Endodermal cell (in vitro differentiated cells): ENCODE measurements at regions not wholly inside any gene's neighbourhood (a gene's known extent, or its start where the extent isn't known, plus 50 kb on each side); places are given as distances from the start of the nearest gene placed in this dataset.

Experiments used
- DNase-seq: peaks from one replicate; pipeline ENCODE4 v3.0.0-alpha.2; 2017
- H3K27ac ChIP-seq: 2 replicates; pipeline ENCODE4 v1.5.1; 2013; ENCODE audit warnings: mild to moderate bottlenecking, low read depth, low read length, moderate library complexity
- H3K27me3 ChIP-seq: 2 replicates; pipeline ENCODE4 v1.6.1; 2013; ENCODE audit warnings: mild to moderate bottlenecking, low read length, moderate library complexity; ENCODE audit not compliant: insufficient read depth, control insufficient read depth, poor library complexity, severe bottlenecking
- H3K36me3 ChIP-seq: 2 replicates; pipeline ENCODE4 v1.7.0; 2013; ENCODE audit warnings: mild to moderate bottlenecking, low read length, moderate library complexity; ENCODE audit not compliant: control insufficient read depth, insufficient read depth
- H3K4me1 ChIP-seq: one replicate; pipeline ENCODE4 v1.7.0; 2013; ENCODE audit warnings: low read length; ENCODE audit not compliant: control insufficient read depth, insufficient read depth
- H3K4me3 ChIP-seq: 2 replicates; pipeline ENCODE4 v1.5.1; 2013; ENCODE audit warnings: mild to moderate bottlenecking, low read length, moderate library complexity
- H3K9ac ChIP-seq: 2 replicates; pipeline ENCODE4 v1.6.1; 2013; ENCODE audit warnings: mild to moderate bottlenecking, low read length, moderate library complexity; ENCODE audit not compliant: poor library complexity, severe bottlenecking; ENCODE audit errors: extremely low read depth
- H3K9me3 ChIP-seq: 2 replicates; pipeline ENCODE4 v1.6.1; 2013; ENCODE audit warnings: mild to moderate bottlenecking, low read length, moderate library complexity; ENCODE audit not compliant: control insufficient read depth
- H3K27ac Mint-ChIP-seq: 2 replicates; pipeline ENCODE4 v1.8.0; 2020; ENCODE audit warnings: mixed read lengths
- H3K27me3 Mint-ChIP-seq: 2 replicates; pipeline ENCODE4 v1.8.0; 2021; ENCODE audit warnings: mild to moderate bottlenecking, mixed read lengths; ENCODE audit not compliant: insufficient read depth
- H3K36me3 Mint-ChIP-seq: 2 replicates; pipeline ENCODE4 v1.8.0; 2020; ENCODE audit warnings: low read depth, mixed read lengths
- H3K4me1 Mint-ChIP-seq: 2 replicates; pipeline ENCODE4 v1.8.0; 2020; ENCODE audit warnings: mixed read lengths
- H3K4me3 Mint-ChIP-seq: 2 replicates; pipeline ENCODE4 v1.8.0; 2020; ENCODE audit warnings: mild to moderate bottlenecking, moderate library complexity, mixed read lengths
- H3K9me3 Mint-ChIP-seq: 2 replicates; pipeline ENCODE4 v1.8.0; 2020; ENCODE audit warnings: mild to moderate bottlenecking, mixed read lengths
- WGBS, 2 experiments: methylation state at CpG; one replicate each; pipeline versions ENCODE4 v1.1.5 to v1.1.7; 2013; ENCODE audit warnings: missing lambda C conversion rate in 2 of 2, mixed read lengths in 1 of 2; ENCODE audit not compliant: insufficient coverage in 1 of 2, insufficient read length in 1 of 2; 5-methylcytosine and 5-hydroxymethylcytosine counted together
- TF ChIP-seq, protein P1 (sequence below): fragments of 200-600 bp; sonication (generic); conservative IDR thresholded peaks from 2 replicates; pipeline ENCODE4 v1.5.0; 2021; ENCODE audit warnings: antibody characterized with exemption, mild to moderate bottlenecking

DNA sequence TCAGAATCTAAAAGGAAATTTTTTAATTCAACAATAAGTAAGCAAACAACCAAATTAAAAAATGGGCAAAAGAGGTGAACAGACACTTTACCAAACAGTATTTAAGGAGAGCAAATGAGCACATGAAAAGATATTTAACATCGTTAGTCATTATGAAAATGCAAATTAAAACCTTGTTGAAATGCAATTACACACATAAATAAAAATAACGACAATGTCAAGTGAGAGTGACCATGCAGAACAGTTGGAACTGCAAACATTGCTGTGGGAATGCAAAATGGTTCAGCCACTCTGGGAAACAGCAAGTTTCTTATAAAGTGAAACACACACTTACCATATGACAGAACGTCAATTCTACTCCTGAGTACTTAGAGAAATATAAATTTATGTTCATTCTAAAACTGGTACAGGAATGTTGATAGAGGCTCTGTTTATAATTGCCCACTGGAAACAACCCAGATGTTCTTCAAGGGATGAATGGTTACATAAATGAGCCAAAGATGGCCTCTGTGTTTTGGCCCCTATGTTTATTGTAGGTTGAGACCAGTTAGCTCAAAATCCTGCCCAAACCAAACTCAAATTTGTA lies 678.1 kb downstream of the UQCRFS1 start:
- no peak overlapping the region for H3K4me3 ChIP-seq
- Mint-ChIP-seq H3K4me1 (no peaks in the 10 kb centered on the region), H3K4me3 (no peak overlapping the region), H3K27ac (no peak overlapping the region), H3K36me3 (no peaks in the 10 kb centered on the region), H3K9me3 (peaks cover 15% of the 10 kb centered on the region), H3K27me3 (no peaks in the 10 kb centered on the region)
- H3K4me1 ChIP-seq: no peaks in the 10 kb centered on the region
- H3K36me3 ChIP-seq: no peaks in the 10 kb centered on the region
- H3K9me3 ChIP-seq: peaks cover 14% of the 10 kb centered on the region
- WGBS, 2 experiments: 87 to 90% methylated on average over 2 to 3 of the region's 3 CpGs
- no peaks in the 10 kb centered on the region for H3K27me3 ChIP-seq
- H3K27ac ChIP-seq: no peak overlapping the region
- no peak for DNase-seq
- TF ChIP-seq, protein P1, sequence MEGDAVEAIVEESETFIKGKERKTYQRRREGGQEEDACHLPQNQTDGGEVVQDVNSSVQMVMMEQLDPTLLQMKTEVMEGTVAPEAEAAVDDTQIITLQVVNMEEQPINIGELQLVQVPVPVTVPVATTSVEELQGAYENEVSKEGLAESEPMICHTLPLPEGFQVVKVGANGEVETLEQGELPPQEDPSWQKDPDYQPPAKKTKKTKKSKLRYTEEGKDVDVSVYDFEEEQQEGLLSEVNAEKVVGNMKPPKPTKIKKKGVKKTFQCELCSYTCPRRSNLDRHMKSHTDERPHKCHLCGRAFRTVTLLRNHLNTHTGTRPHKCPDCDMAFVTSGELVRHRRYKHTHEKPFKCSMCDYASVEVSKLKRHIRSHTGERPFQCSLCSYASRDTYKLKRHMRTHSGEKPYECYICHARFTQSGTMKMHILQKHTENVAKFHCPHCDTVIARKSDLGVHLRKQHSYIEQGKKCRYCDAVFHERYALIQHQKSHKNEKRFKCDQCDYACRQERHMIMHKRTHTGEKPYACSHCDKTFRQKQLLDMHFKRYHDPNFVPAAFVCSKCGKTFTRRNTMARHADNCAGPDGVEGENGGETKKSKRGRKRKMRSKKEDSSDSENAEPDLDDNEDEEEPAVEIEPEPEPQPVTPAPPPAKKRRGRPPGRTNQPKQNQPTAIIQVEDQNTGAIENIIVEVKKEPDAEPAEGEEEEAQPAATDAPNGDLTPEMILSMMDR: no peak
- no peak overlapping the region for H3K9ac ChIP-seq

GRCh38 chr19:28532765-28533341 lies 680.1 kb downstream of the UQCRFS1 start:
- 80 to 82% methylated on average over 2 of the region's 3 CpGs for WGBS, 2 experiments
- no peaks in the 10 kb centered on the region for H3K36me3 ChIP-seq
- Mint-ChIP-seq H3K4me3 (no peak overlapping the region), H3K36me3 (no peaks in the 10 kb centered on the region), H3K27ac (no peak overlapping the region), H3K4me1 (no peaks in the 10 kb centered on the region), H3K9me3 (peaks cover 10% of the 10 kb centered on the region), H3K27me3 (no peaks in the 10 kb centered on the region)
- TF ChIP-seq, protein P1: no peak
- no peaks in the 10 kb centered on the region for H3K27me3 ChIP-seq
- no peak overlapping the region for H3K4me3 ChIP-seq
- no peak overlapping the region for H3K9ac ChIP-seq
- peaks cover 14% of the 10 kb centered on the region for H3K9me3 ChIP-seq
- H3K4me1 ChIP-seq: no peaks in the 10 kb centered on the region
- no peak overlapping the region for H3K27ac ChIP-seq
- no peak for DNase-seq

- WGBS, 2 experiments: 94% methylated on average over 1 of the region's 1 CpG; no CpG with 5 or more reads in 1 of the 2 experiments
- no peaks in the 10 kb centered on the region for H3K4me1 Mint-ChIP-seq
- H3K27me3 Mint-ChIP-seq: no peaks in the 10 kb centered on the region
- Histone ChIP-seq H3K4me1 (no peaks in the 10 kb centered on the region), H3K9ac (no peak overlapping the region), H3K9me3 (peaks cover 6% of the 10 kb centered on the region), H3K36me3 (no peaks in the 10 kb centered on the region), H3K27me3 (no peaks in the 10 kb centered on the region), H3K27ac (no peak overlapping the region), H3K4me3 (no peak overlapping the region)
- H3K9me3 Mint-ChIP-seq: peaks cover 2% of the 10 kb centered on the region
- no peaks in the 10 kb centered on the region for H3K36me3 Mint-ChIP-seq
- H3K4me3 Mint-ChIP-seq: no peak overlapping the region
- H3K27ac Mint-ChIP-seq: no peak overlapping the region
- DNase-seq: no peak
- TF ChIP-seq, protein P1: no peak
Observed at GRCh38 chr19:28531979-28532378, 681.0 kb downstream of the UQCRFS1 start.
